ENCODE measurements at regions not wholly inside any gene's neighbourhood (a gene's known extent, or its start where the extent isn't known, plus 50 kb on each side); places are given as distances from the start of the nearest gene placed in this dataset.

GRCh38 chrX:150155436-150156035, 207.6 kb upstream of the MAMLD1 start:
- Histone ChIP-seq H3K79me1 (ENCODE audit: low read depth, low read length) (no peaks in the 10 kb centered on the region), H3K27ac (replicated peaks; ENCODE audit: low read length) (no peak overlapping the region), H3K4me3 (ENCODE audit: low read length in 2 of 2) (no peak overlapping the region), H3K14ac (ENCODE audit: low read length) (no peak overlapping the region), H3K4ac (ENCODE audit: low read length) (no peak overlapping the region), H3K9me3 (replicated peaks in 1 of 2; ENCODE audit: control insufficient read depth in 2 of 2, insufficient read depth in 1 of 2, low read depth in 1 of 2, low read length in 2 of 2) (no peaks in the 10 kb centered on the region), H3K4me1 (ENCODE audit: control insufficient read depth in 2 of 2, insufficient read depth in 1 of 2, low read depth in 1 of 2, low read length in 2 of 2) (no peaks in the 10 kb centered on the region), H2BK120ac (ENCODE audit: low read depth, low read length) (no peak overlapping the region), H3K36me3 (replicated peaks in 1 of 2; ENCODE audit: control insufficient read depth in 2 of 2, insufficient read depth in 2 of 2, low read length in 2 of 2) (no peaks in the 10 kb centered on the region), H3K18ac (ENCODE audit: low read length) (no peak overlapping the region), H2BK15ac (ENCODE audit: low read length) (no peak overlapping the region), H2BK5ac (ENCODE audit: low read length) (no peak overlapping the region), H4K91ac (ENCODE audit: low read depth, low read length, poor library complexity) (no peak overlapping the region), H2AFZ (ENCODE audit: low read length) (no peak overlapping the region), H3K23ac (ENCODE audit: low read depth, low read length, poor library complexity) (no peak overlapping the region), H3K9ac (ENCODE audit: low read depth, low read length, poor library complexity) (no peak overlapping the region), H4K8ac (ENCODE audit: low read depth, low read length) (no peak overlapping the region), H2BK12ac (ENCODE audit: low read length) (no peak overlapping the region), H3K4me2 (ENCODE audit: insufficient read depth, low read length, poor library complexity, severe bottlenecking) (no peak overlapping the region), H2AK5ac (ENCODE audit: low read depth, low read length) (no peak overlapping the region), H3K27me3 (ENCODE audit: control insufficient read depth in 3 of 3, insufficient read depth in 3 of 3, low read depth in 1 of 3, low read length in 3 of 3) (peaks cover 0 to 9% (median 0%) of the 10 kb centered on the region in 3 experiments)
- no CpG with 5 or more reads among the region's 5 CpGs for WGBS, 2 donors (ENCODE audit: extremely low coverage in 2 of 2, insufficient read length in 2 of 2, insufficient replicate concordance in 1 of 2)
- DNase-seq (ENCODE audit: low spot score) = no peak

- Histone ChIP-seq H3K14ac (ENCODE audit: low read length) (no peak overlapping the region), H3K27ac (replicated peaks; ENCODE audit: low read length) (no peak overlapping the region), H3K27me3 (ENCODE audit: control insufficient read depth in 3 of 3, insufficient read depth in 3 of 3, low read depth in 1 of 3, low read length in 3 of 3) (peaks cover 0 to 9% (median 0%) of the 10 kb centered on the region in 3 experiments), H3K4ac (ENCODE audit: low read length) (no peak overlapping the region), H3K18ac (ENCODE audit: low read length) (no peak overlapping the region), H2BK120ac (ENCODE audit: low read depth, low read length) (no peak overlapping the region), H2BK12ac (ENCODE audit: low read length) (no peak overlapping the region), H3K23ac (ENCODE audit: low read depth, low read length, poor library complexity) (no peak overlapping the region), H3K9ac (ENCODE audit: low read depth, low read length, poor library complexity) (no peak overlapping the region), H3K79me1 (ENCODE audit: low read depth, low read length) (no peaks in the 10 kb centered on the region), H3K4me1 (ENCODE audit: control insufficient read depth in 2 of 2, insufficient read depth in 1 of 2, low read depth in 1 of 2, low read length in 2 of 2) (no peaks in the 10 kb centered on the region), H2BK5ac (ENCODE audit: low read length) (no peak overlapping the region), H2AK5ac (ENCODE audit: low read depth, low read length) (no peak overlapping the region), H4K8ac (ENCODE audit: low read depth, low read length) (no peak overlapping the region), H4K91ac (ENCODE audit: low read depth, low read length, poor library complexity) (no peak overlapping the region), H3K4me2 (ENCODE audit: insufficient read depth, low read length, poor library complexity, severe bottlenecking) (no peak overlapping the region), H2BK15ac (ENCODE audit: low read length) (no peak overlapping the region), H3K9me3 (replicated peaks in 1 of 2; ENCODE audit: control insufficient read depth in 2 of 2, insufficient read depth in 1 of 2, low read depth in 1 of 2, low read length in 2 of 2) (no peaks in the 10 kb centered on the region), H2AFZ (ENCODE audit: low read length) (no peak overlapping the region), H3K4me3 (ENCODE audit: low read length in 2 of 2) (no peak overlapping the region), H3K36me3 (replicated peaks in 1 of 2; ENCODE audit: control insufficient read depth in 2 of 2, insufficient read depth in 2 of 2, low read length in 2 of 2) (no peaks in the 10 kb centered on the region)
- no CpG with 5 or more reads among the region's 4 CpGs for WGBS, 2 donors (ENCODE audit: extremely low coverage in 2 of 2, insufficient read length in 2 of 2, insufficient replicate concordance in 1 of 2)
- no peak for DNase-seq (ENCODE audit: low spot score)
These were observed 206.5 kb upstream of the MAMLD1 start for GRCh38 chrX:150156615-150157014.

- Histone ChIP-seq H2BK15ac (ENCODE audit: low read length) (no peak overlapping the region), H3K4me1 (ENCODE audit: control insufficient read depth in 2 of 2, insufficient read depth in 1 of 2, low read depth in 1 of 2, low read length in 2 of 2) (no peaks in the 10 kb centered on the region), H3K27ac (replicated peaks; ENCODE audit: low read length) (no peak overlapping the region), H3K4me3 (ENCODE audit: low read length in 2 of 2) (no peak overlapping the region), H4K91ac (ENCODE audit: low read depth, low read length, poor library complexity) (no peak overlapping the region), H3K14ac (ENCODE audit: low read length) (no peak overlapping the region), H3K79me1 (ENCODE audit: low read depth, low read length) (no peaks in the 10 kb centered on the region), H2BK5ac (ENCODE audit: low read length) (no peak overlapping the region), H2AK5ac (ENCODE audit: low read depth, low read length) (no peak overlapping the region), H3K23ac (ENCODE audit: low read depth, low read length, poor library complexity) (no peak overlapping the region), H3K18ac (ENCODE audit: low read length) (no peak overlapping the region), H3K4ac (ENCODE audit: low read length) (no peak overlapping the region), H2BK120ac (ENCODE audit: low read depth, low read length) (no peak overlapping the region), H4K8ac (ENCODE audit: low read depth, low read length) (no peak overlapping the region), H3K27me3 (ENCODE audit: control insufficient read depth in 3 of 3, insufficient read depth in 3 of 3, low read depth in 1 of 3, low read length in 3 of 3) (peaks cover 0 to 3% (median 0%) of the 10 kb centered on the region in 3 experiments), H3K9ac (ENCODE audit: low read depth, low read length, poor library complexity) (no peak overlapping the region), H2AFZ (ENCODE audit: low read length) (no peak overlapping the region), H3K9me3 (replicated peaks in 1 of 2; ENCODE audit: control insufficient read depth in 2 of 2, insufficient read depth in 1 of 2, low read depth in 1 of 2, low read length in 2 of 2) (no peaks in the 10 kb centered on the region), H3K4me2 (ENCODE audit: insufficient read depth, low read length, poor library complexity, severe bottlenecking) (no peak overlapping the region), H3K36me3 (replicated peaks in 1 of 2; ENCODE audit: control insufficient read depth in 2 of 2, insufficient read depth in 2 of 2, low read length in 2 of 2) (no peaks in the 10 kb centered on the region), H2BK12ac (ENCODE audit: low read length) (no peak overlapping the region)
- no CpG with 5 or more reads among the region's 2 CpGs for WGBS, 2 donors (ENCODE audit: extremely low coverage in 2 of 2, insufficient read length in 2 of 2, insufficient replicate concordance in 1 of 2)
- no peak for DNase-seq (ENCODE audit: low spot score)
These were observed 205.8 kb upstream of the MAMLD1 start for GRCh38 chrX:150157291-150157690.

GRCh38 chrX:150158554-150159332, 204.4 kb upstream of the MAMLD1 start:
- DNase-seq (ENCODE audit: low spot score) = no peak
- WGBS, 2 donors (ENCODE audit: extremely low coverage in 2 of 2, insufficient read length in 2 of 2, insufficient replicate concordance in 1 of 2) = no CpG with 5 or more reads among the region's 9 CpGs
- H3K27ac ChIP-seq (replicated peaks; ENCODE audit: low read length) = no peak overlapping the region

More at GRCh38 chrX:150158554-150159332, 204.4 kb upstream of the MAMLD1 start:
- no peak overlapping the region for H3K23ac ChIP-seq (ENCODE audit: low read depth, low read length, poor library complexity)
- no peaks in the 10 kb centered on the region for H3K4me1 ChIP-seq (ENCODE audit: control insufficient read depth in 2 of 2, insufficient read depth in 1 of 2, low read depth in 1 of 2, low read length in 2 of 2)
- H3K4me3 ChIP-seq (ENCODE audit: low read length in 2 of 2) = no peak overlapping the region
- no peak overlapping the region for H2AK5ac ChIP-seq (ENCODE audit: low read depth, low read length)
- no peak overlapping the region for H2BK12ac ChIP-seq (ENCODE audit: low read length)
- no peaks in the 10 kb centered on the region for H3K79me1 ChIP-seq (ENCODE audit: low read depth, low read length)
- H3K27me3 ChIP-seq (ENCODE audit: control insufficient read depth in 3 of 3, insufficient read depth in 3 of 3, low read depth in 1 of 3, low read length in 3 of 3) = peaks cover 0 to 3% (median 0%) of the 10 kb centered on the region in 3 experiments
- no peak overlapping the region for H3K18ac ChIP-seq (ENCODE audit: low read length)
- H3K4me2 ChIP-seq (ENCODE audit: insufficient read depth, low read length, poor library complexity, severe bottlenecking) = no peak overlapping the region
- H4K91ac ChIP-seq (ENCODE audit: low read depth, low read length, poor library complexity) = no peak overlapping the region
- no peak overlapping the region for H2AFZ ChIP-seq (ENCODE audit: low read length)
- H3K9ac ChIP-seq (ENCODE audit: low read depth, low read length, poor library complexity) = no peak overlapping the region
- no peak overlapping the region for H2BK5ac ChIP-seq (ENCODE audit: low read length)
- H4K8ac ChIP-seq (ENCODE audit: low read depth, low read length) = no peak overlapping the region
- no peak overlapping the region for H3K4ac ChIP-seq (ENCODE audit: low read length)
- no peak overlapping the region for H2BK120ac ChIP-seq (ENCODE audit: low read depth, low read length)
- H3K36me3 ChIP-seq (replicated peaks in 1 of 2; ENCODE audit: control insufficient read depth in 2 of 2, insufficient read depth in 2 of 2, low read length in 2 of 2) = no peaks in the 10 kb centered on the region
- no peaks in the 10 kb centered on the region for H3K9me3 ChIP-seq (replicated peaks in 1 of 2; ENCODE audit: control insufficient read depth in 2 of 2, insufficient read depth in 1 of 2, low read depth in 1 of 2, low read length in 2 of 2)
- no peak overlapping the region for H3K14ac ChIP-seq (ENCODE audit: low read length)
- H2BK15ac ChIP-seq (ENCODE audit: low read length) = no peak overlapping the region

All from neuronal stem cell (in vitro differentiated cells).